ENCODE measurements at regions not wholly inside any gene's neighbourhood (a gene's known extent, or its start where the extent isn't known, plus 50 kb on each side); places are given as distances from the start of the nearest gene placed in this dataset.

GRCh38 chr5:162372256-162372655 lies 304.7 kb downstream of the GABRG2 start:
- H2BK5ac ChIP-seq (ENCODE audit: low read depth, low read length, poor library complexity, severe bottlenecking), result no peak overlapping the region
- H2BK120ac ChIP-seq (ENCODE audit: low read depth, low read length), result no peak overlapping the region
- intact Hi-C loops (cut with micrococcal nuclease), result no loop called here
- no peak overlapping the region for H3K4me2 ChIP-seq (ENCODE audit: low read depth, low read length)
- H2BK15ac ChIP-seq (ENCODE audit: low read depth, low read length), result no peak overlapping the region
- dilution Hi-C loops (cut with HindIII; ENCODE audit: low sequenced_read_pairs, unreplicated experiment), result no loop called here
- no peak overlapping the region for H2AK5ac ChIP-seq (ENCODE audit: low read depth, low read length)
- no peaks in the 10 kb centered on the region for H3K4me1 ChIP-seq (ENCODE audit: control insufficient read depth, insufficient read depth, low read length)
- H2AFZ ChIP-seq (replicated peaks; ENCODE audit: low read length, poor library complexity), result no peak overlapping the region
- BruUV-seq (replicated peaks), result no TSS peak
- 29% methylated on average over 2 of the region's 3 CpGs; no CpG with 5 or more reads in 1 of the 2 experiments for WGBS, 2 experiments (ENCODE audit: extremely low coverage in 2 of 2, insufficient read length in 1 of 2)
- H3K18ac ChIP-seq (ENCODE audit: low read depth, low read length), result no peak overlapping the region
- H4K20me1 ChIP-seq (ENCODE audit: insufficient read depth, low read length), result no peaks in the 10 kb centered on the region
- CTCF ChIA-PET, result interaction anchor here (0.6 to 0.7 kb wide), 2 partner anchors 9 to 624 kb away, joined by 3 read pairs; no protein-coding TSS in a partner anchor
- peaks cover 3% of the 10 kb centered on the region; the same call in 1 of the 2 replicates for H3K9me3 ChIP-seq (ENCODE audit: control insufficient read depth, insufficient read depth, low read length)
- H3K36me3 ChIP-seq (ENCODE audit: control insufficient read depth, insufficient read depth, low read length), result no peaks in the 10 kb centered on the region
- no peak overlapping the region for H3K23ac ChIP-seq (ENCODE audit: low read depth, low read length)
- H3K79me1 ChIP-seq (ENCODE audit: low read depth in 1 of 2, low read length in 2 of 2), result no peaks in the 10 kb centered on the region
- no peak overlapping the region for H2BK20ac ChIP-seq (ENCODE audit: low read depth, low read length)
- no peak overlapping the region for H4K91ac ChIP-seq (ENCODE audit: insufficient read depth, low read depth, low read length)
- no peak overlapping the region for H3K4me3 ChIP-seq (ENCODE audit: insufficient read depth, low read depth, low read length)
- DNase-seq (no peak), ATAC-seq (ENCODE audit: low read depth) (no peak)
- no peak overlapping the region for H3K56ac ChIP-seq (ENCODE audit: extremely low read depth, insufficient read depth, low read length)
- POLR2A ChIA-PET (ENCODE audit: unreplicated experiment), result no interaction called here
- H3K4ac ChIP-seq (ENCODE audit: low read depth, low read length), result no peak overlapping the region
- H2AK9ac ChIP-seq (replicated peaks; ENCODE audit: low read depth, low read length, poor library complexity), result no peak overlapping the region
- H3K27ac ChIP-seq (ENCODE audit: insufficient read depth, low read length), result no peak overlapping the region
- in situ Hi-C loops (cut with MboI; ENCODE audit: low sequenced_read_pairs), result no loop called here
- H4K5ac ChIP-seq (ENCODE audit: low read depth, low read length), result no peak overlapping the region
- H3K27me3 ChIP-seq (ENCODE audit: control insufficient read depth, insufficient read depth, low read length), result no peaks in the 10 kb centered on the region
- no peak overlapping the region for H3K14ac ChIP-seq (replicated peaks; ENCODE audit: low read depth, low read length)
- H3K9ac ChIP-seq (ENCODE audit: low read depth, low read length), result no peak overlapping the region
- TF ChIP-seq RFX5 (IDR thresholded peaks at IDR 0.05; ENCODE audit: low read depth, low read length) (no peak), CEBPB (IDR thresholded peaks at IDR 0.05; ENCODE audit: low read depth, low read length) (no peak), RCOR1 (IDR thresholded peaks at IDR 0.05; ENCODE audit: insufficient replicate concordance, low read length) (no peak), NFE2L2 (IDR thresholded peaks at IDR 0.05; ENCODE audit: low read depth, low read length) (no peak), MAFK (IDR thresholded peaks at IDR 0.05; ENCODE audit: low read depth, low read length) (no peak), ELK1 (IDR thresholded peaks at IDR 0.05; ENCODE audit: borderline replicate concordance, low read depth, low read length) (no peak), RAD21 (IDR thresholded peaks at IDR 0.05; ENCODE audit: low read length) (no peak), POLR2A (IDR thresholded peaks at IDR 0.05; ENCODE audit: low read depth, low read length) (no peak), FOS (IDR thresholded peaks at IDR 0.05; ENCODE audit: low read depth, low read length) (no peak), CHD1 (IDR thresholded peaks at IDR 0.05; ENCODE audit: low read depth, low read length) (no peak), USF2 (IDR thresholded peaks at IDR 0.05; ENCODE audit: low read depth, low read length) (no peak), BHLHE40 (IDR thresholded peaks at IDR 0.05; ENCODE audit: low read depth, low read length) (no peak), SMC3 (IDR thresholded peaks at IDR 0.05; ENCODE audit: low read depth, low read length) (no peak), MXI1 (IDR thresholded peaks at IDR 0.05; ENCODE audit: borderline replicate concordance, low read depth, low read length) (no peak), MAZ (IDR thresholded peaks at IDR 0.05; ENCODE audit: borderline replicate concordance, low read depth, low read length) (no peak), CTCF (conservative IDR thresholded peaks at IDR 0.05; ENCODE audit: low read depth, low read length) (no peak)
- H3K9me1 ChIP-seq (ENCODE audit: insufficient read depth, low read length), result no peaks in the 10 kb centered on the region
- no peak overlapping the region for H4K8ac ChIP-seq (ENCODE audit: low read depth in 2 of 2, low read length in 2 of 2)

Measured in IMR-90 (cell line).